DND-41 (cell line): ENCODE measurements at regions not wholly inside any gene's neighbourhood (a gene's known extent, or its start where the extent isn't known, plus 50 kb on each side); places are given as distances from the start of the nearest gene placed in this dataset.
"Not testable (repeated sequence)": the region's sequence is repeated elsewhere in the genome, so short reads cannot be mapped to it uniquely, and the experiment has no call there.

Source experiments
- CTCF ChIP-seq: IDR thresholded peaks from 2 replicates; pipeline ENCODE4 v1.5.1; 2012; ENCODE audit warnings: borderline replicate concordance, low read length, moderate library complexity, mild to moderate bottlenecking; ENCODE audit not compliant: poor library complexity, severe bottlenecking; ENCODE audit errors: extremely low read depth
- EZH2 ChIP-seq: IDR thresholded peaks from 3 replicates; pipeline ENCODE4 v1.6.1; 2012; ENCODE audit warnings: borderline replicate concordance, low read depth, mild to moderate bottlenecking, moderate library complexity, low read length, inconsistent platforms; ENCODE audit not compliant: severe bottlenecking

- TF ChIP-seq CTCF, EZH2: not testable (repeated sequence)
These were observed 83.6 kb upstream of the ALDH3B2 start for GRCh38 chr11:67758009-67758408.
